Dendritic cell treated with granulocyte-macrophage colony-stimulating factor and Interleukin-4, amounts not matched to agents 40 ng/mL and 50 ng/mL, for 4 days (primary cell): ENCODE measurements at regions not wholly inside any gene's neighbourhood (a gene's known extent, or its start where the extent isn't known, plus 50 kb on each side); places are given as distances from the start of the nearest gene placed in this dataset.
A peak's percentile ranks its signal among the peaks of the same experiment; 100 is the strongest.

Source experiments
- H3K27ac Mint-ChIP-seq: one replicate; pipeline ENCODE4 v1.8.0; 2022; ENCODE audit warnings: mild to moderate bottlenecking, mixed read lengths
- H3K27me3 Mint-ChIP-seq: one replicate; pipeline ENCODE4 v1.8.0; 2022; ENCODE audit warnings: mild to moderate bottlenecking, mixed read lengths
- H3K36me3 Mint-ChIP-seq: one replicate; pipeline ENCODE4 v1.8.0; 2022; ENCODE audit warnings: low read depth, mixed read lengths
- H3K4me1 Mint-ChIP-seq: one replicate; pipeline ENCODE4 v1.8.0; 2022; ENCODE audit warnings: low read depth, mixed read lengths
- H3K4me3 Mint-ChIP-seq: one replicate; pipeline ENCODE4 v1.8.0; 2022; ENCODE audit warnings: mild to moderate bottlenecking, moderate library complexity, mixed read lengths
- H3K9me3 Mint-ChIP-seq: one replicate; pipeline ENCODE4 v1.8.0; 2022; ENCODE audit warnings: mixed read lengths
- intact Hi-C: fragments of 100-400 bp; cut with micrococcal nuclease; formaldehyde crosslinking; loops from one replicate; pipeline ENCODE4 v1.15.0; 2022

DNA sequence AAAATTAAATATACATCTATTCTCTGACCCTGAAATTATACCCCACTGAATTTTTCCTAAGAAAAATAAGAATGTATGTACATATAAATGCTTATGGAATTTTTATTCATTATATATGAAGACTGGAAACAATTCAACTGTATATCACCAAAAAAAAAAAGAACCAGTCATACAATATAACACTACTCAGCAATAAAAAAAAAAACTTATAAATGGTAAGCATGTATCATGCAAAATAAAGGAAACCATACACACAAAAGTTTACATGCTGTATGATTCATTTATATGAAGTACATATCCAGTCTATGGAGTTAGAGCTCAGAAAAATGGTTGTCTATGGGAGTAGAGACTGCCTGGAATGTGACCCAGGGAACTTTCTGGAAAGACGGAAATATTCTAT, 199.4 kb upstream of the MIR17HG start:
- H3K27me3 Mint-ChIP-seq, result no peaks in the 10 kb centered on the region
- H3K27ac Mint-ChIP-seq, result no peak overlapping the region
- peaks cover 39% of the 10 kb centered on the region for H3K4me1 Mint-ChIP-seq
- no peak overlapping the region for H3K4me3 Mint-ChIP-seq
- no peaks in the 10 kb centered on the region for H3K36me3 Mint-ChIP-seq
- no peaks in the 10 kb centered on the region for H3K9me3 Mint-ChIP-seq
- intact Hi-C loops, result no loop called here

DNA sequence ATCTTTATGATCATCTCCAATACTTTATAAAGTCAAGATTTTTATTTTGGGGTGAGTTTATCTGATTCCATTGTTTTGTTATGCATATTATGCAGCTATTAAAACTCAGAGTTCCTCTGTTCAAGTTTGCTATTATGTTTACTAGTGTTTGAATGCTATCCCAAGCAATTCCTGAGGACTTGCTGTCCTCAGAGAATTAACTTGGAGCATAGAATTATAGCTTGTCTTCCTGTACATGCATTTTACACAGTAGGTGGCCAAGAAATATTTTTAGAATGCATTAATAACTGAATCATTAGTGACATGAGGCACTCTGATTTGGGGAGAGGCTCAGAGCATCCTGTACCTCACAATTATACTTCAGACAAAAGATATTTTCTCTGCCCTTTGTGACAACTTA, 195.6 kb upstream of the MIR17HG start:
- intact Hi-C loops, result no loop called here

DNA sequence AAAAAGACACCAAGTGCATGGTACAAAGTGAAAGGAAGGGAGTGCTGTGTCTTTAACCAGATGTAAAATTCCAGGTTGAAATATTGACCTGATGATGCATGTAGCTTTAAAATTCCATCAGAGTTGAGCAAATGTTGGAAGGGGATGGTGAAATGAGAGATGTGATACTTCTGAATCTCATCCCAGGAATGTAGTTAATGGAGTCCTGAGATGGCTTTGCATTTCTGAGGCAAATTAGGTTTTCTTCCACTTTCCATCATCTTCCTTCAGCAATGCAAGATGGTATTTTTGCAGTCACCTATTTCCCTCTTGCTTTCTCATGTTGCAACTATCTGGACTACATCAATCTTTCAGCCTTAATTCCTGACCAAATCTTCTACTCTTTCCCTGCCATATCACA, 194.1 kb upstream of the MIR17HG start:
- Mint-ChIP-seq H3K4me1 (peaks cover 33% of the 10 kb centered on the region), H3K4me3 (peak overlapping the region; percentile 6), H3K9me3 (no peaks in the 10 kb centered on the region), H3K27me3 (no peaks in the 10 kb centered on the region), H3K27ac (peak overlapping the region; percentile 55), H3K36me3 (no peaks in the 10 kb centered on the region)
- intact Hi-C loops, result no loop called here

More for the DNA sequence above, 195.6 kb upstream of the MIR17HG start:
- Mint-ChIP-seq H3K4me3 (no peak overlapping the region), H3K4me1 (peaks cover 34% of the 10 kb centered on the region), H3K9me3 (no peaks in the 10 kb centered on the region), H3K36me3 (no peaks in the 10 kb centered on the region), H3K27ac (no peak overlapping the region), H3K27me3 (no peaks in the 10 kb centered on the region)

DNA sequence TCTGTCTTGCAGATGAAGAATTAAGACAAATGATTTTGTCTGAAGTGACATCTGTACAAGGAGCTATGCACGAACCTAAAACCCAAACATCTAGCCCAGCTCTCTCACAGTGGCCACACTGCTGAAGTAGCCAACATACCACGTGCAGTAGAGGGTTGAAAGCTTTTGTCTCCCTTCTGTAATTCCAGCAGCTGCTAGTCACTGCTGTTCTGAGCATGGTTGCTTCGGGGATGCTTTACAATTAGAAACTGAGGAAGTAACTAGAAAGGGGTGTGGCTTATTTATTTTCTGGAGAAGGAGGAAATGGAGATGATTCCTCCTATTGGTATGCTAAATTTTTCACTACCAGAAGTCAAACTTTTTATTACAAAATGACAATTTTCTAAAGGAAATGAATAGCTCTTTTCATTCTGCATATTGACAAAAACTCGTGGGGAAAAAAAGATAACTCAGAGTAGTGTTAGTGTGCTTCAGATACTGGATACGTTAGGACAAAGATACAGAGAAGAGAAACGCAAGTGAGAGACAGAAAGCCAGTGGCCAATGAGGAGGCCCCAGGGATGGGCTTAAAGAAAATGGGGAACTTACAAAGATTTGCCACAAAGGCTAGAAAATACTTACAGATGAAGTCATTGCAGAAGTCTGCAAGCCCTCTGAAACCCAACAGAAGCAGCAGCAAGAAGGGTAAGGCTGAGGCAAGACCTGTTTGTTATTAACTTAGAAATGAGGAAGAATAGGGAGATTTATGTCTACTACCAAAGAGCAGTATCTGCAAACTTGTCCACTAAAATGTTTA, 192.7 kb upstream of the MIR17HG start:
- intact Hi-C loops, result loop anchor here (1.0 to 5.0 kb wide), 3 partner anchors 10 to 193 kb away; partner anchors contain the start of gene MIR17HG
- peaks cover 5% of the 10 kb centered on the region for H3K27me3 Mint-ChIP-seq
- H3K36me3 Mint-ChIP-seq, result no peaks in the 10 kb centered on the region
- no peaks in the 10 kb centered on the region for H3K9me3 Mint-ChIP-seq
- H3K4me1 Mint-ChIP-seq, result peaks cover 33% of the 10 kb centered on the region
- peak overlapping the region; percentile 97 for H3K27ac Mint-ChIP-seq
- peak overlapping the region; percentile 71 for H3K4me3 Mint-ChIP-seq

DNA sequence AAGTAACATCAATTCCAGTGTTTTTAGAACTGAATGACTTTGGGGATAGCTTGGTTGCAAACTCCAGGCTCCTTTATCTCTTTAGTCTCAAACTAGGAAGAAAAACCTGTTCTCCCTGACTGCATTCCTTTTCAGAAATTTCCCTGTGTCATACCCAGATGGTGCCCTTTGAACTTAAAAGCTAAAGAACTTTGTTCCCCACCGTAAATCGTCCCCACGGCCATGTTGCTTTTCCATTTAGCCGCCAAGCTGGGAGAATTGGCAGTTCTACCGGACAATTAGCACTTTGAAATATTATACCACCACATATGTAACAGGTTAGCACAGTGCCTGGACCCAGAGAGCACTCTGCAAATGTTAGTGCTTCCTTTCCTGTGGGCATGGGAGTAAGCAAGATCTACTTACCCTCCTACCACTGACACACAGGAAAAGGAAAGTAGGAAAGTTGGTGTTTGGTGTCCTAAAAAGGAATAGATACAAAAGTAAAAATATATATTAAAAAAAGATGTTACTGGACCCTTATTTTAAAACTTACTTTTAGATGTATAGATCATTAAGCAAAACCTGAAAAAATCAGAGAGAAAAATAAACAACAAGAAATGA, 191.9 kb upstream of the MIR17HG start:
- intact Hi-C loops, result loop anchor here (1.0 to 5.0 kb wide), 3 partner anchors 11 to 192 kb away; partner anchors contain the start of gene MIR17HG
- Mint-ChIP-seq H3K9me3 (no peaks in the 10 kb centered on the region), H3K27me3 (peaks cover 5% of the 10 kb centered on the region), H3K36me3 (no peaks in the 10 kb centered on the region), H3K27ac (peak overlapping the region; percentile 97), H3K4me1 (peaks cover 33% of the 10 kb centered on the region), H3K4me3 (peak overlapping the region; percentile 9)

DNA sequence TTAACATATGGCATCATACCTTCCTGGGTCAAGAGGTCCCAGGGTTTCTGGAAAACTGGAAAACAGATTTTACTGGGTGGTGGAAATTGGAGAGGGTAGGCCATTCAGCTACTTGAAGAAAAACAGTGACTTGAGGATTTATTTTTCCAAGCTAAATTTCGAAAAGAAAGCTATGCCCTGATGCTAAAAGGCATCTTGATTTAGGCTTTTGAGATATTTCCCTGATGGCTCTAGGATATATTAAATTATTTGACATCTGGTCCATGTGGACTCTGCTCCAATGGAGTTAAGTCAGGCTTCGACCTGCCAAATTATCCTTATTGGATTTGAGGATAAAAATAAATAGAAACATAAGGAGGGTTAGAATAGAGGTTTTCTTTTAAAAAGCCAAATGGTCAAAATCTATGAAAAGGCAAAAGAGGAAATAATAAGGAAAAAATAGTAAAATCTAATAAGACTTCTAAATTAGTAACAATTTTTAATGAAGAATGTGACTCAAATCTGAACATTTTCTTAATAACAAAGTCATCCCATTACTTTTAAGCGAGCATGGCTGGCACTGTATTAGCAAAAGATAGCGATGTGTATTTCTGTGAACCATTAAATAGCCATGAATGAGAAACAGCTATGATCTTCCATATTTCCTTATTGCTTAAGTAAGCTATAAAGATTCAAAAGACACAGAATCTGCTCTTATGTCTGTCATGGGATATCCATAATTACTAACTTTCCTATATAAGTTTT, 190.0 kb upstream of the MIR17HG start:
- no peak overlapping the region for H3K27ac Mint-ChIP-seq
- H3K4me3 Mint-ChIP-seq, result no peak overlapping the region
- no peaks in the 10 kb centered on the region for H3K9me3 Mint-ChIP-seq
- H3K36me3 Mint-ChIP-seq, result no peaks in the 10 kb centered on the region
- intact Hi-C loops, result loop anchor here (2.0 to 5.0 kb wide), 2 partner anchors 79 to 190 kb away; partner anchors contain the start of gene MIR17HG
- peaks cover 33% of the 10 kb centered on the region for H3K4me1 Mint-ChIP-seq
- peaks cover 5% of the 10 kb centered on the region for H3K27me3 Mint-ChIP-seq

DNA sequence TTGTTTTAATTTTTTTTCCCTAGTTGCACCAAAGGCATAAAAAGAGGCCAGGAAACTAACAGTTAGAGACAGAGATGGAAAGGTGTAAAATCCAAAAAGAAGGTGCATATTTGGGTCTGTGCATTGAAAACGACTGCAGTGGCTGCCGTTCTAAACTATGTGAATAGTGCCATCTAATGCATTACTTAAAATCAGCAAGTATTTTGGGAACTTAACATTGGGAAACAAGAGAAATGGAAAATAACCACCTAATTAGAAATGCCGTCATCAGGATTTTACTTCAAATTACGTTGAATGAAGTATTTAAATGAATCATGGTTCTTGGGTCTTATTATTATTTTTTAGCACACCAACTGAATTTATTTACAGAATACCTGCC, 189.5 kb upstream of the MIR17HG start:
- H3K9me3 Mint-ChIP-seq, result no peaks in the 10 kb centered on the region
- H3K27me3 Mint-ChIP-seq, result peaks cover 5% of the 10 kb centered on the region
- peaks cover 27% of the 10 kb centered on the region for H3K4me1 Mint-ChIP-seq
- intact Hi-C loops, result loop anchor here (2.0 to 5.0 kb wide), 2 partner anchors 79 to 189 kb away; partner anchors contain the start of gene MIR17HG
- no peaks in the 10 kb centered on the region for H3K36me3 Mint-ChIP-seq
- H3K27ac Mint-ChIP-seq, result no peak overlapping the region
- H3K4me3 Mint-ChIP-seq, result no peak overlapping the region

DNA sequence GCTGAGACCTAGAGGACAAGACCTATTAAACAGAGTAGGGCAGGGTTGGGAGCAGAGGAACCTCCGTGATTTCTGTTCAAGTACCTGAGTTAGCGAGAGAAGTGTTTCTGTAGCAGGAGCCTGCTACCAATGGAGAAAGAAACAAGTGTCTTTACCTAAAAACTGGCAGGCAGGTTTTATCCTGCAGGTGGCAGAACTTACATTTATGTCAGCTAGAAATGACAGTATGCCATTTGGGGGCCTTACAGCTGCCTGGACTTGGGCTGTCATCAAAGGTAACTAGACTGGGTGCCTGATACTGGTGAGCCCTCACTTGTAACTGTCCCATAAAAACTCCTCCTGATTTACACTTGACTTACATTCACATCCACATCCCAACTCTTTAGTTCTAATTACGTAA, 185.3 kb upstream of the MIR17HG start:
- H3K9me3 Mint-ChIP-seq, result no peaks in the 10 kb centered on the region
- H3K4me1 Mint-ChIP-seq, result no peaks in the 10 kb centered on the region
- intact Hi-C loops, result no loop called here
- no peak overlapping the region for H3K4me3 Mint-ChIP-seq
- H3K27ac Mint-ChIP-seq, result no peak overlapping the region
- peaks cover 5% of the 10 kb centered on the region for H3K27me3 Mint-ChIP-seq
- no peaks in the 10 kb centered on the region for H3K36me3 Mint-ChIP-seq

DNA sequence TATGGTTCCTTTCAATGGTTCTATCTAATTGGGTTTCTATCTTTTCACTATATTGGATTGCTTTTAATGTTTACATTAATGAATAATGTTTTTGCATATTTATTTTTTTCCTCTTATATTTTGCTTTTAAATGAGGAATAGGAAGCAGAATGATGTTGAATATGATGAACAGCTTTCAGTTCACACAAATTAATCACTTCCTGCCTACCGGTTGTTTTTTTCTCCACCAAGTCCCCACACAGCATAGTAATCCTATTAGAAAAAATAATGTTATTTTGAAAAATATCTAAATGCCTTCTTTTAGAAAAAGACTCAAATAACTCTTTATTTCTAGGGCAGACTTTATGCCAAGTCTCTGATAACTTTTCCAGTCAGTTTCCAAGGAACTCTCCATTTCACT, 184.9 kb upstream of the MIR17HG start:
- intact Hi-C loops, result no loop called here
- Mint-ChIP-seq H3K27ac (no peak overlapping the region), H3K36me3 (no peaks in the 10 kb centered on the region), H3K27me3 (peaks cover 5% of the 10 kb centered on the region), H3K4me1 (no peaks in the 10 kb centered on the region), H3K4me3 (no peak overlapping the region), H3K9me3 (no peaks in the 10 kb centered on the region)

DNA sequence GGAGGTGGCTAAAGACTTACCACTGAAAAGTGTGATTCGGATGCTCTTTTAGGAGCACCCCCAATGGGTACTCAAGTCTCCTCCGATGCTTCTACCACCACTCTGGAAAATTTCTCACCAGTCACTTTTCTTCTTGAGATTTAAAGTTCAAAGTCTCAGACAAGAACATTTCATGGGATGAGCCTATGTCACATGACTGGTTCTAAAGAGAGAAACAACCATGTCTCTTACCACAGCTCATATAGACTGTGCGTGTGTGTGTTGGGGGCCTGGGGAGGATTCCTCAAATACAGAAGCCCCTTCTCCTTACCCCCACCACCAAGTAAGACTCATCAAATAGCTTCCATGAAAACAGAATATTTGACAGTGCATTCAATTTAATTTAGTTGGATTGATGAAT, 181.7 kb upstream of the MIR17HG start:
- Mint-ChIP-seq H3K27ac (no peak overlapping the region), H3K4me3 (no peak overlapping the region), H3K36me3 (no peaks in the 10 kb centered on the region), H3K27me3 (no peaks in the 10 kb centered on the region), H3K9me3 (no peaks in the 10 kb centered on the region), H3K4me1 (no peaks in the 10 kb centered on the region)
- intact Hi-C loops, result no loop called here

DNA sequence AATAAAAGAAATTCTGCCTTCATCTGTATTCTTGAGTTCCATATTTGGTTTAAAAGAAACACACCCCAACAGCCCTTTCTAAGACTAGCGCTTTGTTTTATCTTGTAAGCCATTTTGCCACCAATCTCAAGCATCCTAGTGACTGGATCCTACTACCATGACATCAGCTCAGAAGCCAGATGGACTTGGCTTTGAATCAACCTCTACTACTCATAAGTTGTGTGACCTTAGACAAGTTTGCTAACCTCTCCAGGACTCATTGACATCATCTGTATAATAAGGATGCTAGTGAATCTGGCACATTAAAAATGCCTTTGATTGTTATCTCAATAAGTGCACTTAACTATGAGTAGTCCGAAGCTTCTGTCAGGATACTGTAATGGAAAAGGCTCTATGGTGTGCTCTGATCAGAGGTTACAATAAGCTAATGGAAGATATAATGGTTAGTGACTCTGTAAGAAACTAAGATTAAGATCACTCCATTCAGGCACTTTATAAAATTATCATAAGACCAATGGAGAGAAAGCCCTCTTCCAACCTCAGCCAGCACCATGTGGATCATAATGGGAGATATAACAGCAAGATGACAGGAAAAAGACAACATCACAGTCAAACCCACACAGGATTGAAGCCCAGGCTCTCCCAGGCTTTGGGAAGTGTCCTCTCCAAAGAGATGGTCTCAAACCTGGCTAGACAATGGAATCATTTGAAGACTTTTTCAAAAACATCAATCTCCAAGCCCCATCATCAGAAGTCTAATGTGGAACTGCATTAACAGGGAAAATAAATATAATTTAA, 180.6 kb upstream of the MIR17HG start:
- H3K36me3 Mint-ChIP-seq, result no peaks in the 10 kb centered on the region

DNA sequence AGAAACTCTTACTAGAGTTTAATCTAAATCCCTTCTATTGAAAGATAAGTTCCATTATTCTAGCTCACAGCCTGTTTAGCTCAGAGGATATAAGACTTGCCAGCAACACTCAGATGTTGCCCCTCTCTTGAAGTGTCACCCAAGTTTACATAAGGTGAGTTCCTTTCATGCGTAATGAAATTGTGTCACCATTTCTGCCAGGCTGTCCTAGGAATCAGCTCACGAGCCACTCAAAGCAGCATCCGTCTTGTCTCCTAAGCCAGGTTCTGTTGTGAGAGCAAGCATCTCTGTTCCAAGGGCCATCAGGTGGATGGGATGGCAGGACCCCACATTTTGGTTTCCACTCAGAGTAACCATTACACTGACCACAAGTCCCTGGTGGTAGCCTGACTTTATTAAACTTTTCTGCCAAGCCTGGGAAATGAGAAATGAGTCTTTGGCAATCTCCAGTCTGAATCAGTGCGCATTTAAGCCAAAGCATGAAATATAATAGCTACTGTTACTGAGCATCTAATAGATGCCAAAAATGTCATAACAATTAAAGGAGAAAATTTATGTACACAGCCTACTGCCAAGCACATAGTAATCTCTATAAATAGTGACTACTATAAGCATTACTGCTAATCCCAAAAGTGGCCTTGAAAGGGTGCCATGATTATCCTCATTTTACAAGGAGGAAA, 179.6 kb upstream of the MIR17HG start:
- no peaks in the 10 kb centered on the region for H3K9me3 Mint-ChIP-seq
- no peak overlapping the region for H3K27ac Mint-ChIP-seq
- intact Hi-C loops, result no loop called here
- H3K36me3 Mint-ChIP-seq, result no peaks in the 10 kb centered on the region
- H3K4me1 Mint-ChIP-seq, result peaks cover 6% of the 10 kb centered on the region
- no peaks in the 10 kb centered on the region for H3K27me3 Mint-ChIP-seq
- no peak overlapping the region for H3K4me3 Mint-ChIP-seq

More for the DNA sequence above, 180.6 kb upstream of the MIR17HG start:
- intact Hi-C loops, result no loop called here
- H3K4me1 Mint-ChIP-seq, result peaks cover 6% of the 10 kb centered on the region
- H3K27me3 Mint-ChIP-seq, result no peaks in the 10 kb centered on the region
- no peaks in the 10 kb centered on the region for H3K9me3 Mint-ChIP-seq
- H3K4me3 Mint-ChIP-seq, result no peak overlapping the region
- no peak overlapping the region for H3K27ac Mint-ChIP-seq

DNA sequence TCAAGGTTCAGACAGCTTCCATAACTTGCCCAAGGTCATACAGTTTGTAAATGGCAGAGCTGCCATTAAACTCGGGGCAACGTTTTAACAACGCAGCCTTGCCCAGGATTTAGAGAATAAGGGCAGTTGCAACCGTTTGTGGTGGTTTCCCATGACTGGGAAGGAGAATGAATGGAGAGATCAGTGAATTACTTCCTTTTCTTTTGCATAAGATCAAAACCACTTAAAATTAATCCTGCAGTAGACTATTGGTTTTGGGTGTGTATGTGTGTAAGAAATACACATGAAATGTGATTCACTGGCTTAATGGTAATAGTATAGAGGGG, 179.1 kb upstream of the MIR17HG start:
- peaks cover 6% of the 10 kb centered on the region for H3K4me1 Mint-ChIP-seq
- no peaks in the 10 kb centered on the region for H3K9me3 Mint-ChIP-seq
- no peaks in the 10 kb centered on the region for H3K36me3 Mint-ChIP-seq
- no peak overlapping the region for H3K4me3 Mint-ChIP-seq
- intact Hi-C loops, result no loop called here
- no peaks in the 10 kb centered on the region for H3K27me3 Mint-ChIP-seq
- no peak overlapping the region for H3K27ac Mint-ChIP-seq
